ENCODE measurements at regions not wholly inside any gene's neighbourhood (a gene's known extent, or its start where the extent isn't known, plus 50 kb on each side); places are given as distances from the start of the nearest gene placed in this dataset.

DNA sequence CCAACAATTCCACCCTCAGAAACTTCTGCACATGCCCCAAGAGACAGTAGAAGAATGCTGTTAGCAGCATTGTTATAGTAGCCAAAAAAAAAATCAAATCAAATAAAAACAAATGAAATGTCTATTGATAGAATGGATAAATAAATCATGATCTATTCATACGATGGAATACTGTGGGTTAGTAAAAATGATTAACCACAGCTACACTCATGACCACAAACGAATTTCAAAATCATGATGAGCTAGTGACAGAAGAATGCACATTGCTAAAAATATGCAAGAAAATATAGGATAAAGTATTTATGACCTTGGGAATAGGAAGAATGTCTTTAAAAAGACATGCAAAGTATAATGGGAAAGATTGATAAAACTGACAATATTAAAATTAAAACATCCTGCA, 57.5 kb upstream of the ACAN start:
- H3K9ac ChIP-seq (ENCODE audit: insufficient read depth in 1 of 2, low read length in 2 of 2) = no peak overlapping the region
- ATAC-seq (ENCODE audit: insufficient read depth, low FRiP score) (no peak), DNase-seq (no peak)
- TF ChIP-seq, protein P1, sequence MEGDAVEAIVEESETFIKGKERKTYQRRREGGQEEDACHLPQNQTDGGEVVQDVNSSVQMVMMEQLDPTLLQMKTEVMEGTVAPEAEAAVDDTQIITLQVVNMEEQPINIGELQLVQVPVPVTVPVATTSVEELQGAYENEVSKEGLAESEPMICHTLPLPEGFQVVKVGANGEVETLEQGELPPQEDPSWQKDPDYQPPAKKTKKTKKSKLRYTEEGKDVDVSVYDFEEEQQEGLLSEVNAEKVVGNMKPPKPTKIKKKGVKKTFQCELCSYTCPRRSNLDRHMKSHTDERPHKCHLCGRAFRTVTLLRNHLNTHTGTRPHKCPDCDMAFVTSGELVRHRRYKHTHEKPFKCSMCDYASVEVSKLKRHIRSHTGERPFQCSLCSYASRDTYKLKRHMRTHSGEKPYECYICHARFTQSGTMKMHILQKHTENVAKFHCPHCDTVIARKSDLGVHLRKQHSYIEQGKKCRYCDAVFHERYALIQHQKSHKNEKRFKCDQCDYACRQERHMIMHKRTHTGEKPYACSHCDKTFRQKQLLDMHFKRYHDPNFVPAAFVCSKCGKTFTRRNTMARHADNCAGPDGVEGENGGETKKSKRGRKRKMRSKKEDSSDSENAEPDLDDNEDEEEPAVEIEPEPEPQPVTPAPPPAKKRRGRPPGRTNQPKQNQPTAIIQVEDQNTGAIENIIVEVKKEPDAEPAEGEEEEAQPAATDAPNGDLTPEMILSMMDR (IDR thresholded peaks at IDR 0.05; ENCODE audit: control extremely low read depth, extremely low read depth) = no peak
- no peak overlapping the region for H3K4me3 ChIP-seq
- 33 to 42% methylated on average over 2 of the region's 2 CpGs for WGBS, 2 donors
- H3K9me3 ChIP-seq (ENCODE audit: control insufficient read depth in 4 of 4, insufficient read depth in 3 of 4, low read length in 3 of 4) = peaks cover 0 to 2% (median 0%) of the 10 kb centered on the region in 4 donors
- H3K36me3 ChIP-seq (ENCODE audit: control insufficient read depth in 4 of 4, insufficient read depth in 4 of 4, low read length in 4 of 4) = no peaks in the 10 kb centered on the region
- peaks cover 0 to 14% (median 5%) of the 10 kb centered on the region in 3 donors for H3K27me3 ChIP-seq (ENCODE audit: control insufficient read depth in 3 of 3, insufficient read depth in 3 of 3, low read length in 2 of 3)
- no peak overlapping the region for H3K27ac ChIP-seq (ENCODE audit: low read depth in 1 of 2, low read length in 1 of 2)
- no peaks in the 10 kb centered on the region for H3K4me1 ChIP-seq (ENCODE audit: control insufficient read depth in 5 of 5, insufficient read depth in 5 of 5, low read length in 5 of 5)

DNA sequence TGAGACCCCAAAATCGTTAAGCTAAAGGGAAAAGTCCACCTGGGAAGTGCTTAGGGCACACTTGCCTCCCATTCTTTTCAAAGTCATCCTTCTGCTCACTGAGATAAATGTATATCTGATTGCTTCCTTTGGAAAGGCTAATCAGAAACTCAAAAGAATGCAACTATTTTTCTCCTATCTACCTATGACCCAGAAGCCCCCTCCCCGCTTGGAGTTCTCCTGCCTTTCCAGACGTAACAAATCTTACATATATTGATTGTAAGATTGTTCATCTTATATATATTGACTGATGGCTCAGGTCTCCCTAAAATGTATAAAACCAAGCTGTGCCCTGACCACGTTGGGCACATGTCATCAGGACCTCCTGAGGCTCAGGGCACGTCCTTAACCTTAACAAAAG, 56.8 kb upstream of the ACAN start:
- no peak overlapping the region for H3K9ac ChIP-seq (ENCODE audit: insufficient read depth in 1 of 2, low read length in 2 of 2)
- WGBS, 2 donors = 56 to 73% methylated on average over 5 of the region's 5 CpGs
- no peak for ATAC-seq (ENCODE audit: insufficient read depth, low FRiP score)
- TF ChIP-seq, protein P1 (IDR thresholded peaks at IDR 0.05; ENCODE audit: control extremely low read depth, extremely low read depth) = no peak
- H3K4me1 ChIP-seq (ENCODE audit: control insufficient read depth in 5 of 5, insufficient read depth in 5 of 5, low read length in 5 of 5) = no peaks in the 10 kb centered on the region
- peaks cover 0 to under 1% (median 0%) of the 10 kb centered on the region in 4 donors for H3K9me3 ChIP-seq (ENCODE audit: control insufficient read depth in 4 of 4, insufficient read depth in 3 of 4, low read length in 3 of 4)
- H3K27me3 ChIP-seq (ENCODE audit: control insufficient read depth in 3 of 3, insufficient read depth in 3 of 3, low read length in 2 of 3) = peaks cover 0 to 14% (median 3%) of the 10 kb centered on the region in 3 donors
- no peak overlapping the region for H3K27ac ChIP-seq (ENCODE audit: low read depth in 1 of 2, low read length in 1 of 2)
- DNase-seq = no peak
- no peak overlapping the region for H3K4me3 ChIP-seq
- no peaks in the 10 kb centered on the region for H3K36me3 ChIP-seq (ENCODE audit: control insufficient read depth in 4 of 4, insufficient read depth in 4 of 4, low read length in 4 of 4)

DNA sequence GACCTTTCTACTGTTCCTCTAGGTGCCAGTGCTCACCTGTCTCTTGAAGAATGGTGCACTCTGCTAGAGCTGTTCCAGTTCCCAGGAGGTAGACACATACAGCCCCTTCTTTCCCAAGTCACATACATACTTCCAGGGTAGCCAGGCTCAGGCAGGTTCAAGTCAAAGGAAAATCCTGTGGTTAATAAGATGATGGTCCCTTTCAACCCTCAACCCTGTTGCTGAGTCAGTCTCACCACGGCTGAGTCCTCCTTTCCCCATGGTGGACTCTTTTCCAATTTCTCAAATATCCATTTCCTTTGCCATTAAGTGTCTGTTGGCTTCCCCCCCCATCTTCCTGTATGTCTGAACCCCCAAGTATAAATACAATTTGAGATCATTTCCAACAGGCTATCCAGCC, 56.1 kb upstream of the ACAN start:
- Histone ChIP-seq H3K27ac (ENCODE audit: low read depth in 1 of 2, low read length in 1 of 2) (no peak overlapping the region), H3K4me3 (no peak overlapping the region), H3K27me3 (ENCODE audit: control insufficient read depth in 3 of 3, insufficient read depth in 3 of 3, low read length in 2 of 3) (peaks cover 0 to 14% (median 0%) of the 10 kb centered on the region in 3 donors), H3K4me1 (ENCODE audit: control insufficient read depth in 5 of 5, insufficient read depth in 5 of 5, low read length in 5 of 5) (no peaks in the 10 kb centered on the region), H3K9me3 (ENCODE audit: control insufficient read depth in 4 of 4, insufficient read depth in 3 of 4, low read length in 3 of 4) (no peaks in the 10 kb centered on the region), H3K36me3 (ENCODE audit: control insufficient read depth in 4 of 4, insufficient read depth in 4 of 4, low read length in 4 of 4) (no peaks in the 10 kb centered on the region), H3K9ac (ENCODE audit: insufficient read depth in 1 of 2, low read length in 2 of 2) (no peak overlapping the region)
- DNase-seq = no peak
- ATAC-seq (ENCODE audit: insufficient read depth, low FRiP score) = no peak
- WGBS, 2 donors = 72 to 79% methylated on average over 1 of the region's 1 CpG
- TF ChIP-seq, protein P1 (IDR thresholded peaks at IDR 0.05; ENCODE audit: control extremely low read depth, extremely low read depth) = no peak

DNA sequence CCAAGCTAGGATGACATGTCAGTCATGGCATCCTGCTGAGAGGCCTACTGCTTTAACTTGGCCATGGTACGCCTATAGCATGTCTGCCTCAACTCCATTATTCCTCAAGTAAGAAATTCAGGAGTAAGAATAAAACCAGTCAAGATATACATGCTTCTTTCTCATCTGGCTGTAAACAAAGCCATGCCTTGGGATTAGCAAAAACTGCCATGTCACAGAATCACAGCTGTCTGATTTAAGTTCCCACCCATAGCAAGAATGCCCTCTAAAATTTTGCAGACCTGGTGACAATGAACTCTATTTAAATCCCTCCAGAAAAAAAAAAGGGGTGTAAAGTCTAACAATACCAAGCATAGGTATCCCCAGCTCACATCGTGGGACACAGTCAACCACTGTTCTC, 55.6 kb upstream of the ACAN start:
- H3K9ac ChIP-seq (ENCODE audit: insufficient read depth in 1 of 2, low read length in 2 of 2) = no peak overlapping the region
- H3K4me3 ChIP-seq = no peak overlapping the region
- no peaks in the 10 kb centered on the region for H3K9me3 ChIP-seq (ENCODE audit: control insufficient read depth in 4 of 4, insufficient read depth in 3 of 4, low read length in 3 of 4)
- 85 to 90% methylated on average over 2 of the region's 2 CpGs for WGBS, 2 donors
- no peak for ATAC-seq (ENCODE audit: insufficient read depth, low FRiP score)
- no peak overlapping the region for H3K27ac ChIP-seq (ENCODE audit: low read depth in 1 of 2, low read length in 1 of 2)
- H3K4me1 ChIP-seq (ENCODE audit: control insufficient read depth in 5 of 5, insufficient read depth in 5 of 5, low read length in 5 of 5) = no peaks in the 10 kb centered on the region
- peaks cover 0 to 13% (median 0%) of the 10 kb centered on the region in 3 donors for H3K27me3 ChIP-seq (ENCODE audit: control insufficient read depth in 3 of 3, insufficient read depth in 3 of 3, low read length in 2 of 3)
- DNase-seq = no peak
- no peaks in the 10 kb centered on the region for H3K36me3 ChIP-seq (ENCODE audit: control insufficient read depth in 4 of 4, insufficient read depth in 4 of 4, low read length in 4 of 4)
- TF ChIP-seq, protein P1 (IDR thresholded peaks at IDR 0.05; ENCODE audit: control extremely low read depth, extremely low read depth) = no peak

Measured in lung (tissue), 11 donors.